HCT116 (cell line): ENCODE measurements at regions not wholly inside any gene's neighbourhood (a gene's known extent, or its start where the extent isn't known, plus 50 kb on each side); places are given as distances from the start of the nearest gene placed in this dataset.

ENCODE experiments used
- ATAC-seq: fragments of 200-7000 bp; cut with Tn5 transposase; 2 replicates; pipeline ENCODE4 v1.9.1; 2020; ENCODE audit warnings: mild to moderate bottlenecking, moderate library complexity
- BruUV-seq: library from RNA; stranded (reverse); fragments of 400-500 nt; replicated peaks from 2 replicates; lab custom pipeline; 2021; lab: Mats Ljungman, UMichigan
- CTCF ChIA-PET: fragments of 300-600 bp; sonication (Branson Sonifier 250); formaldehyde crosslinking; loops from one replicate; lab custom pipeline; 2021; ENCODE audit warnings: antibody characterized with exemption; lab: Charles Lee
- POLR2A ChIA-PET: fragments of 300-600, 350-600 bp; sonication (Branson Sonifier 250); formaldehyde crosslinking; loops from one replicate; lab custom pipeline; 2021; ENCODE audit warnings: antibody characterized with exemption; lab: Charles Lee
- RAD21 ChIA-PET, 2 experiments: fragments of 300-600 bp; sonication (Branson Sonifier 250); formaldehyde crosslinking; loops; one replicate each; lab custom pipeline; 2023; ENCODE audit warnings: low total read pairs in 2 of 2; ENCODE audit not compliant: uncharacterized antibody in 2 of 2, unreplicated experiment in 2 of 2, low non-redundant PET in 1 of 2; lab: Charles Lee
- DNase-seq: peaks from one replicate; pipeline ENCODE4 v3.0.0-alpha.2; 2010; ENCODE audit warnings: low read depth, low spot score
- H2AFZ ChIP-seq: fragments of 200-600 bp; shearing (Covaris generic), sonication (generic); 2 replicates; pipeline ENCODE4 v1.6.1; 2017; ENCODE audit warnings: low read depth, mixed run types, mixed read lengths, antibody characterized with exemption, low read length; ENCODE audit not compliant: poor library complexity, severe bottlenecking
- H3K27ac ChIP-seq: 2 replicates; pipeline ENCODE4 v1.5.1; 2012; ENCODE audit warnings: low read depth, low read length
- H3K27me3 ChIP-seq: fragments of 200-600 bp; sonication (generic); 2 replicates; pipeline ENCODE4 v1.6.1; 2016; ENCODE audit warnings: mixed run types, low read length, mixed read lengths; ENCODE audit not compliant: insufficient read depth
- H3K36me3 ChIP-seq, 2 experiments: fragments of 200-500 bp in 1 of 2; fragments of 200-600 bp in 1 of 2; sonication (Bioruptor generic) in 1 of 2; sonication (generic) in 1 of 2; 2 replicates each; pipeline versions ENCODE4 v1.5.1 to v1.6.1; 2014 to 2016; ENCODE audit warnings: low read length in 2 of 2, inconsistent platforms in 1 of 2, mixed read lengths in 1 of 2, mixed run types in 1 of 2; ENCODE audit not compliant: insufficient read depth in 2 of 2, control insufficient read depth in 1 of 2
- H3K4me1 ChIP-seq, 2 experiments: fragments of 200-600 bp in 1 of 2; sonication (generic) in 1 of 2; 2 replicates each; pipeline versions ENCODE4 v1.5.1 to v1.6.1; 2012 to 2017; ENCODE audit warnings: low read length in 2 of 2, inconsistent platforms in 1 of 2, mild to moderate bottlenecking in 1 of 2, mixed read lengths in 1 of 2, mixed run types in 1 of 2, moderate library complexity in 1 of 2; ENCODE audit not compliant: insufficient read depth in 2 of 2, control insufficient read depth in 1 of 2
- H3K4me2 ChIP-seq: fragments of 200-600 bp; sonication (generic); 2 replicates; pipeline ENCODE4 v1.6.1; 2017; ENCODE audit warnings: mixed run types, low read length, mixed read lengths
- H3K4me3 ChIP-seq, 2 experiments: fragments of 200-600 bp in 1 of 2; sonication (generic) in 1 of 2; replicated peaks in 1 of 2; 2 replicates each; pipeline ENCODE4 v1.5.1; 2011 to 2016; ENCODE audit warnings: low read length in 2 of 2, control low read depth in 1 of 2, low read depth in 1 of 2, mild to moderate bottlenecking in 1 of 2, mixed read lengths in 1 of 2, mixed run types in 1 of 2
- H3K79me2 ChIP-seq: fragments of 200-600 bp; sonication (generic); 2 replicates; pipeline ENCODE4 v1.6.1; 2017; ENCODE audit warnings: mild to moderate bottlenecking, mixed run types, low read length, moderate library complexity, mixed read lengths; ENCODE audit not compliant: insufficient read depth
- H3K9ac ChIP-seq: fragments of 200-600 bp; sonication (generic); 2 replicates; pipeline ENCODE4 v1.6.1; 2016; ENCODE audit warnings: low read length, mixed read lengths
- H3K9me2 ChIP-seq: fragments of 200-600 bp; sonication (generic), shearing (Covaris generic); 2 replicates; pipeline ENCODE4 v1.6.1; 2017; ENCODE audit warnings: mixed run types, mild to moderate bottlenecking, moderate library complexity; ENCODE audit not compliant: insufficient read depth
- H3K9me3 ChIP-seq, 2 experiments: fragments of 200-500 bp in 1 of 2; fragments of 200-600 bp in 1 of 2; sonication (Bioruptor generic) in 1 of 2; sonication (generic) in 1 of 2; 2 replicates each; pipeline ENCODE4 v1.6.1; 2014 to 2017; ENCODE audit warnings: low read length in 2 of 2, mixed read lengths in 2 of 2, inconsistent platforms in 1 of 2, low read depth in 1 of 2, mild to moderate bottlenecking in 1 of 2, mixed run types in 1 of 2, moderate library complexity in 1 of 2; ENCODE audit not compliant: control insufficient read depth in 1 of 2, insufficient read depth in 1 of 2
- H4K20me1 ChIP-seq: fragments of 200-600 bp; sonication (generic), shearing (Covaris generic); 2 replicates; pipeline ENCODE4 v1.6.1; 2017; ENCODE audit warnings: mixed run types, mild to moderate bottlenecking, moderate library complexity; ENCODE audit not compliant: insufficient read depth
- CEBPB ChIP-seq: IDR thresholded peaks from 2 replicates; pipeline ENCODE4 v1.6.1; 2012; ENCODE audit warnings: low read depth
- EGR1 ChIP-seq: IDR thresholded peaks from 2 replicates; pipeline ENCODE4 v1.6.1; 2012; ENCODE audit warnings: low read depth
- ELF1 ChIP-seq: IDR thresholded peaks from 2 replicates; pipeline ENCODE4 v1.6.1; 2012; ENCODE audit warnings: low read depth, borderline replicate concordance
- EZH2phosphoT487 ChIP-seq: fragments of 200-600 bp; IDR thresholded peaks from 2 replicates; pipeline ENCODE4 v1.6.1; 2018; ENCODE audit warnings: antibody characterized with exemption, borderline replicate concordance
- POLR2A ChIP-seq: IDR thresholded peaks from 2 replicates; pipeline ENCODE4 v1.7.0; 2011; ENCODE audit warnings: borderline replicate concordance; ENCODE audit not compliant: insufficient read depth, insufficient read length; ENCODE audit errors: extremely low read depth
- RAD21 ChIP-seq: IDR thresholded peaks from 2 replicates; pipeline ENCODE4 v1.6.1; 2012; ENCODE audit warnings: low read depth, mild to moderate bottlenecking
- SIN3A ChIP-seq: IDR thresholded peaks from 2 replicates; pipeline ENCODE4 v1.6.1; 2012; ENCODE audit warnings: low read depth
- SP1 ChIP-seq: IDR thresholded peaks from 2 replicates; pipeline ENCODE4 v1.6.1; 2012; ENCODE audit warnings: low read depth
- SRF ChIP-seq: IDR thresholded peaks from 2 replicates; pipeline ENCODE4 v1.6.1; 2012; ENCODE audit warnings: low read depth
- YY1 ChIP-seq: IDR thresholded peaks from 2 replicates; pipeline ENCODE4 v1.6.1; 2011; ENCODE audit warnings: low read length, low read depth, moderate library complexity, mild to moderate bottlenecking; ENCODE audit not compliant: insufficient replicate concordance; ENCODE audit errors: extremely low read depth
- ZFX ChIP-seq: fragments of 450-650 bp; IDR thresholded peaks from 2 replicates; pipeline ENCODE4 v1.6.1; 2017
- intact Hi-C: fragments of 100-400 bp; cut with micrococcal nuclease; formaldehyde crosslinking; loops from 2 replicates; pipeline ENCODE4 v1.10.0; 2022
- TF ChIP-seq, protein P1 (sequence below), 3 experiments: fragments of 200-600 bp in 1 of 3; sonication (generic) in 1 of 3; IDR thresholded peaks in 2 of 3; conservative IDR thresholded peaks in 1 of 3; 2 replicates each; pipeline ENCODE4 v1.5.1; 2012 to 2017; ENCODE audit warnings: low read depth in 2 of 3, low read length in 2 of 3, antibody characterized with exemption in 1 of 3, borderline replicate concordance in 1 of 3, control low read depth in 1 of 3, mild to moderate bottlenecking in 1 of 3, mixed read lengths in 1 of 3, mixed run types in 1 of 3, moderate library complexity in 1 of 3; ENCODE audit not compliant: insufficient read depth in 1 of 3
- TF ChIP-seq, protein P2 (sequence below): IDR thresholded peaks from 2 replicates; pipeline ENCODE4 v1.6.1; 2011; ENCODE audit warnings: mild to moderate bottlenecking, low read length, moderate library complexity; ENCODE audit not compliant: insufficient replicate concordance; ENCODE audit errors: extremely low read depth
- TF ChIP-seq, protein P3 (sequence below): IDR thresholded peaks from 2 replicates; pipeline ENCODE4 v1.6.1; 2012

DNA sequence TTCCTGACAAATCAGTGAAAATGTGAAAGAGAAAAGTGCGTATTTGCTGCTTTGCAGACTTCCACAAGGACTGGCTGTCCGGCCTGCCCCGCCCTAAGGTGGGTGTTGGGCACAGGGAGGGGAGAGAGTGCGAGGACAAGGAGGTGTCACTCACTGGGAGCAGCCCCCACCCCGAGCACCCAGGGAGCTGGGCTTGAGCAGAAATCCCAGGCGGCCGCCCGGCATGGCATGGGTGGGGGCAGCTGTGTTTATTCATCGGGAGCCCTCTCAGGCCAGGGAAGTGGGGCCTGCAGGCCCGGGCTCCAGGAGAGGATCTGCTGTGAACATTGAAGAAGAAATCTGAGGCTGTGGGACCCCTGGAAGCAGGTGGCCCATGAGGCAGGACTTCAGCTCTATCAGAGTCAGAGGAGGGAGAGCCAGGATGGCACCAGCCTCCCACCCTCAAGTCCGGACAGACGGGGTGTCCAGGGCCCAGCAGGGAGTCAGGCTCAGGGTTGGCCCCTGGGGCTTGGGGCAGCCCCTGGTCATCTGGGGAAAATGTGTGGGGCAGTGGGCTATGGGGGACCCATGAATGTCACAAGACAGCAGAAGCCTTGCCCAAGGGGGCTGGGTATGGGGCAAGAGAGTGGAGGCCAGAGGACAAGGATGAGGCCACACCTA lies 164.4 kb upstream of the PPP2R2D start:
- no TSS peak for BruUV-seq
- Histone ChIP-seq H4K20me1 (no peaks in the 10 kb centered on the region), H3K4me3 (no peak overlapping the region), H3K4me2 (no peak overlapping the region), H3K27ac (no peak overlapping the region), H3K4me1 (no peaks in the 10 kb centered on the region), H2AFZ (no peak overlapping the region), H3K9ac (no peak overlapping the region), H3K27me3 (no peaks in the 10 kb centered on the region), H3K36me3 (no peaks in the 10 kb centered on the region), H3K9me2 (no peaks in the 10 kb centered on the region), H3K79me2 (no peaks in the 10 kb centered on the region), H3K9me3 (no peaks in the 10 kb centered on the region)
- TF ChIP-seq POLR2A (no peak), ELF1 (no peak), EZH2phosphoT487 (no peak), CEBPB (no peak), EGR1 (no peak), SRF (no peak), SP1 (no peak), RAD21 (no peak), ZFX (no peak), SIN3A (no peak), YY1 (no peak)
- TF ChIP-seq, protein P1, sequence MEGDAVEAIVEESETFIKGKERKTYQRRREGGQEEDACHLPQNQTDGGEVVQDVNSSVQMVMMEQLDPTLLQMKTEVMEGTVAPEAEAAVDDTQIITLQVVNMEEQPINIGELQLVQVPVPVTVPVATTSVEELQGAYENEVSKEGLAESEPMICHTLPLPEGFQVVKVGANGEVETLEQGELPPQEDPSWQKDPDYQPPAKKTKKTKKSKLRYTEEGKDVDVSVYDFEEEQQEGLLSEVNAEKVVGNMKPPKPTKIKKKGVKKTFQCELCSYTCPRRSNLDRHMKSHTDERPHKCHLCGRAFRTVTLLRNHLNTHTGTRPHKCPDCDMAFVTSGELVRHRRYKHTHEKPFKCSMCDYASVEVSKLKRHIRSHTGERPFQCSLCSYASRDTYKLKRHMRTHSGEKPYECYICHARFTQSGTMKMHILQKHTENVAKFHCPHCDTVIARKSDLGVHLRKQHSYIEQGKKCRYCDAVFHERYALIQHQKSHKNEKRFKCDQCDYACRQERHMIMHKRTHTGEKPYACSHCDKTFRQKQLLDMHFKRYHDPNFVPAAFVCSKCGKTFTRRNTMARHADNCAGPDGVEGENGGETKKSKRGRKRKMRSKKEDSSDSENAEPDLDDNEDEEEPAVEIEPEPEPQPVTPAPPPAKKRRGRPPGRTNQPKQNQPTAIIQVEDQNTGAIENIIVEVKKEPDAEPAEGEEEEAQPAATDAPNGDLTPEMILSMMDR (IDR thresholded peaks at IDR 0.05 in 2 of 3, conservative IDR thresholded peaks at IDR 0.05 in 1 of 3; ENCODE audit: borderline replicate concordance in 1 of 3, insufficient read depth in 1 of 3, low read depth in 2 of 3, low read length in 2 of 3), result no peak
- TF ChIP-seq, protein P2, sequence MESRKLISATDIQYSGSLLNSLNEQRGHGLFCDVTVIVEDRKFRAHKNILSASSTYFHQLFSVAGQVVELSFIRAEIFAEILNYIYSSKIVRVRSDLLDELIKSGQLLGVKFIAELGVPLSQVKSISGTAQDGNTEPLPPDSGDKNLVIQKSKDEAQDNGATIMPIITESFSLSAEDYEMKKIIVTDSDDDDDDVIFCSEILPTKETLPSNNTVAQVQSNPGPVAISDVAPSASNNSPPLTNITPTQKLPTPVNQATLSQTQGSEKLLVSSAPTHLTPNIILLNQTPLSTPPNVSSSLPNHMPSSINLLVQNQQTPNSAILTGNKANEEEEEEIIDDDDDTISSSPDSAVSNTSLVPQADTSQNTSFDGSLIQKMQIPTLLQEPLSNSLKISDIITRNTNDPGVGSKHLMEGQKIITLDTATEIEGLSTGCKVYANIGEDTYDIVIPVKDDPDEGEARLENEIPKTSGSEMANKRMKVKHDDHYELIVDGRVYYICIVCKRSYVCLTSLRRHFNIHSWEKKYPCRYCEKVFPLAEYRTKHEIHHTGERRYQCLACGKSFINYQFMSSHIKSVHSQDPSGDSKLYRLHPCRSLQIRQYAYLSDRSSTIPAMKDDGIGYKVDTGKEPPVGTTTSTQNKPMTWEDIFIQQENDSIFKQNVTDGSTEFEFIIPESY, result no peak
- TF ChIP-seq, protein P3, sequence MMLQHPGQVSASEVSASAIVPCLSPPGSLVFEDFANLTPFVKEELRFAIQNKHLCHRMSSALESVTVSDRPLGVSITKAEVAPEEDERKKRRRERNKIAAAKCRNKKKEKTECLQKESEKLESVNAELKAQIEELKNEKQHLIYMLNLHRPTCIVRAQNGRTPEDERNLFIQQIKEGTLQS, result no peak
- DNase-seq, result no peak
- POLR2A ChIA-PET, result no interaction called here
- ATAC-seq, result no peak
- CTCF ChIA-PET, result no interaction called here
- RAD21 ChIA-PET, result no interaction called here
- intact Hi-C loops, result no loop called here
